ENCODE measurements at regions not wholly inside any gene's neighbourhood (a gene's known extent, or its start where the extent isn't known, plus 50 kb on each side); places are given as distances from the start of the nearest gene placed in this dataset.
A peak's percentile ranks its signal among the peaks of the same experiment; 100 is the strongest.
"Not testable (repeated sequence)": the region's sequence is repeated elsewhere in the genome, so short reads cannot be mapped to it uniquely, and the experiment has no call there.

GRCh38 chr14:105582639-105583038 is 56.3 kb downstream of the TMEM121 start:
- Histone ChIP-seq H3K27ac (ENCODE audit: insufficient read depth, low read depth, low read length) (no peak overlapping the region), H2AFZ (ENCODE audit: low read depth, low read length) (no peak overlapping the region), H3K79me2 (ENCODE audit: control insufficient read depth, insufficient read depth, low read length) (no peaks in the 10 kb centered on the region), H3K4me2 (ENCODE audit: insufficient read depth, low read length) (no peak overlapping the region), H4K20me1 (replicated peaks; ENCODE audit: control insufficient read depth, extremely low read depth, insufficient read depth, low read length) (no peaks in the 10 kb centered on the region), H3K4me3 (replicated peaks in 1 of 3; ENCODE audit: insufficient read depth in 1 of 3, low read depth in 1 of 3, low read length in 3 of 3) (no peak overlapping the region), H3K9me1 (replicated peaks; ENCODE audit: control insufficient read depth, extremely low read depth, insufficient read depth, low read length) (no peaks in the 10 kb centered on the region), H3K4me1 (ENCODE audit: control insufficient read depth, extremely low read depth, insufficient read depth, low read length) (no peaks in the 10 kb centered on the region), H3K9ac (replicated peaks; ENCODE audit: extremely low read depth, insufficient read depth, low read length) (no peak overlapping the region), H3K9me3 (replicated peaks; ENCODE audit: control insufficient read depth, insufficient read depth, low read length) (no peaks in the 10 kb centered on the region), H3K27me3 (ENCODE audit: control insufficient read depth in 2 of 2, insufficient read depth in 2 of 2, low read length in 2 of 2) (no peaks in the 10 kb centered on the region), H3K36me3 (ENCODE audit: control insufficient read depth in 2 of 2, extremely low read depth in 1 of 2, insufficient read depth in 2 of 2, low read length in 2 of 2) (no peaks in the 10 kb centered on the region)
- FAIRE-seq (peak; percentile 8), DNase-seq (ENCODE audit: low read depth, low spot score) (peak; percentile 18)
- CTCF ChIA-PET, result no interaction called here
- no TSS peak for BruUV-seq (replicated peaks)
- POLR2A ChIA-PET, result no interaction called here
- dilution Hi-C loops (cut with MboI; ENCODE audit: extremely low pct_ligation_motif_present, low sequenced_read_pairs), result no loop called here
- intact Hi-C loops (cut with micrococcal nuclease), result no loop called here
- no peak for TF ChIP-seq POLR2AphosphoS5 (IDR thresholded peaks at IDR 0.05; ENCODE audit: insufficient read depth, low read depth, low read length)

GRCh38 chr14:105583914-105584313 is 57.5 kb downstream of the TMEM121 start:
- H3K79me2 ChIP-seq (ENCODE audit: control insufficient read depth, insufficient read depth, low read length); H2AFZ ChIP-seq (ENCODE audit: low read depth, low read length); FAIRE-seq; H4K20me1 ChIP-seq (replicated peaks; ENCODE audit: control insufficient read depth, extremely low read depth, insufficient read depth, low read length); H3K9ac ChIP-seq (replicated peaks; ENCODE audit: extremely low read depth, insufficient read depth, low read length); H3K9me1 ChIP-seq (replicated peaks; ENCODE audit: control insufficient read depth, extremely low read depth, insufficient read depth, low read length); POLR2A ChIA-PET; H3K4me2 ChIP-seq (ENCODE audit: insufficient read depth, low read length); H3K4me1 ChIP-seq (ENCODE audit: control insufficient read depth, extremely low read depth, insufficient read depth, low read length); H3K36me3 ChIP-seq (ENCODE audit: control insufficient read depth in 2 of 2, extremely low read depth in 1 of 2, insufficient read depth in 2 of 2, low read length in 2 of 2); DNase-seq (ENCODE audit: low read depth, low spot score); H3K27me3 ChIP-seq (ENCODE audit: control insufficient read depth in 2 of 2, insufficient read depth in 2 of 2, low read length in 2 of 2); intact Hi-C loops (cut with micrococcal nuclease); H3K9me3 ChIP-seq (replicated peaks; ENCODE audit: control insufficient read depth, insufficient read depth, low read length); H3K27ac ChIP-seq (ENCODE audit: insufficient read depth, low read depth, low read length); CTCF ChIA-PET; BruUV-seq (replicated peaks); dilution Hi-C loops (cut with MboI; ENCODE audit: extremely low pct_ligation_motif_present, low sequenced_read_pairs); H3K4me3 ChIP-seq (replicated peaks in 1 of 3; ENCODE audit: insufficient read depth in 1 of 3, low read depth in 1 of 3, low read length in 3 of 3): not testable (repeated sequence)

DNA sequence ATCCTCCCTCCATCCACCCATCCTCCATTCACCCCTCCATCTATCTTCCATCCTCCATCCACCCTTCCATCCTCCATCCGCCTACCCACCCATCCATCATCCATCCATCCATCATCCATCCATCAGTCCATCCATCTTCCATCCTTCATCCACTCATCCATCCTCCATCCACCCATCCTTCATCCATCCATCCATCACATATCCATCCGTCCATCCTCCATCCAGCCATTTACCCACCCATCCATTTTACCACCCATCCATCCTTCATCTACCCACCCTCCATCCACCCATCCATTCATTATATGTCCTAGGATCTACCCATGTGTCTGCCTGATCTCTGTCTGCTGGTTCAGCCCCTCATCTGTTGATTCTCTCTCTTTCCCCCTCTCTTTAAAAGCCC is 58.9 kb downstream of the TMEM121 start:
- H3K27me3 ChIP-seq (ENCODE audit: control insufficient read depth in 2 of 2, insufficient read depth in 2 of 2, low read length in 2 of 2); H3K9me1 ChIP-seq (replicated peaks; ENCODE audit: control insufficient read depth, extremely low read depth, insufficient read depth, low read length); POLR2A ChIA-PET; dilution Hi-C loops (cut with MboI; ENCODE audit: extremely low pct_ligation_motif_present, low sequenced_read_pairs); H2AFZ ChIP-seq (ENCODE audit: low read depth, low read length); FAIRE-seq; H3K27ac ChIP-seq (ENCODE audit: insufficient read depth, low read depth, low read length); H3K4me2 ChIP-seq (ENCODE audit: insufficient read depth, low read length); intact Hi-C loops (cut with micrococcal nuclease); DNase-seq (ENCODE audit: low read depth, low spot score); H3K4me1 ChIP-seq (ENCODE audit: control insufficient read depth, extremely low read depth, insufficient read depth, low read length); BruUV-seq (replicated peaks); H3K4me3 ChIP-seq (replicated peaks in 1 of 3; ENCODE audit: insufficient read depth in 1 of 3, low read depth in 1 of 3, low read length in 3 of 3); H3K9me3 ChIP-seq (replicated peaks; ENCODE audit: control insufficient read depth, insufficient read depth, low read length); H3K79me2 ChIP-seq (ENCODE audit: control insufficient read depth, insufficient read depth, low read length); H3K36me3 ChIP-seq (ENCODE audit: control insufficient read depth in 2 of 2, extremely low read depth in 1 of 2, insufficient read depth in 2 of 2, low read length in 2 of 2); H4K20me1 ChIP-seq (replicated peaks; ENCODE audit: control insufficient read depth, extremely low read depth, insufficient read depth, low read length); H3K9ac ChIP-seq (replicated peaks; ENCODE audit: extremely low read depth, insufficient read depth, low read length); CTCF ChIA-PET: not testable (repeated sequence)

DNA sequence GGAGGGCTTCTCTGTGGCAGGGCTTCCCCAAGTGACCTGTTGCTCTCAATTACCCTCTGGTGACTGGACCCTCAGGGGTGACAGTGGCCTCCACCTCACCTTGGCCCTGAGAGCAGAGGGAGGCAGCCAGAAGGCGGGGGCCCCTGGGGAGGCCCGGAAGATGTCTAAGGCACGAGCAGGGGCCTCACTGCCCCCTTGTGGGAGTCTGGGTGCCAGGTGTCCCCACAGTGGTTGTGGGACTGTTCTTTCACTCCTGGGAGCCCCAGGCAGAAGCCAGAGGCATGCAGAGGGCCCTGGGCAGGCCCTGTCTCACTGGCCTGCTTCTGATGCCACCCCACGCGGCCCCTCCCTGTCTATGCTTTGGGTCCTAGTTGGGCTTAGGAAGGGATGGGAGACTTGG is 59.3 kb downstream of the TMEM121 start:
- BruUV-seq (replicated peaks); intact Hi-C loops (cut with micrococcal nuclease); H3K27me3 ChIP-seq (ENCODE audit: control insufficient read depth in 2 of 2, insufficient read depth in 2 of 2, low read length in 2 of 2); POLR2A ChIA-PET; CTCF ChIA-PET; H2AFZ ChIP-seq (ENCODE audit: low read depth, low read length); dilution Hi-C loops (cut with MboI; ENCODE audit: extremely low pct_ligation_motif_present, low sequenced_read_pairs); H3K9ac ChIP-seq (replicated peaks; ENCODE audit: extremely low read depth, insufficient read depth, low read length); H3K79me2 ChIP-seq (ENCODE audit: control insufficient read depth, insufficient read depth, low read length); DNase-seq (ENCODE audit: low read depth, low spot score); H3K9me1 ChIP-seq (replicated peaks; ENCODE audit: control insufficient read depth, extremely low read depth, insufficient read depth, low read length); H3K27ac ChIP-seq (ENCODE audit: insufficient read depth, low read depth, low read length); H3K4me3 ChIP-seq (replicated peaks in 1 of 3; ENCODE audit: insufficient read depth in 1 of 3, low read depth in 1 of 3, low read length in 3 of 3); H3K4me1 ChIP-seq (ENCODE audit: control insufficient read depth, extremely low read depth, insufficient read depth, low read length); H4K20me1 ChIP-seq (replicated peaks; ENCODE audit: control insufficient read depth, extremely low read depth, insufficient read depth, low read length); H3K9me3 ChIP-seq (replicated peaks; ENCODE audit: control insufficient read depth, insufficient read depth, low read length); FAIRE-seq; H3K4me2 ChIP-seq (ENCODE audit: insufficient read depth, low read length); H3K36me3 ChIP-seq (ENCODE audit: control insufficient read depth in 2 of 2, extremely low read depth in 1 of 2, insufficient read depth in 2 of 2, low read length in 2 of 2): not testable (repeated sequence)

All from endothelial cell of umbilical vein (primary cell).